ENCODE measurements at regions not wholly inside any gene's neighbourhood (a gene's known extent, or its start where the extent isn't known, plus 50 kb on each side); places are given as distances from the start of the nearest gene placed in this dataset.

DNA sequence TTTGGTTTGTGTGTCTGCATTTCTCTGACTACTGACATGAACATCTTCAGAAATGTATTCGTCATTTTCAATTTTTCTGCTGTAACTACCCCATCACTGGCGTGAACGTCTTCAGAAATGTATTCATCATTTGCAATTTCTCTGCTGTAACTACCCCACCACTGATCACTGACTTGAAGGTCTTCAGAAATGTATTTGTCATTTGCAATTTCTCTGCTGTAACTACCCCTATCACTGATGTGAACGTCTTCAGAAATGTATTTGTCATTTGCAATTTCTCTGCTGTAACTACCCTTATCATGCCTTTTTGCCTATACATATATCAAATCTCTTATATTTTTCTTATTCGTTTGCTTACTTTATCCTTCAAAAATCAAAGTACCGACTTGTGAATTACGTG lies 274.0 kb downstream of the EFNB2 start:
- no peak for TF ChIP-seq ZNF274 (IDR thresholded peaks at IDR 0.05; ENCODE audit: low read depth, low read length)
- TF ChIP-seq YY1 (IDR thresholded peaks at IDR 0.05; ENCODE audit: insufficient read depth, insufficient read length) = no peak
- TF ChIP-seq SUZ12 (IDR thresholded peaks at IDR 0.05; ENCODE audit: extremely low read depth, insufficient read depth, insufficient read length) = no peak
